Kidney capillary endothelial cell (primary cell): ENCODE measurements at regions not wholly inside any gene's neighbourhood (a gene's known extent, or its start where the extent isn't known, plus 50 kb on each side); places are given as distances from the start of the nearest gene placed in this dataset.
"Not testable (repeated sequence)": the region's sequence is repeated elsewhere in the genome, so short reads cannot be mapped to it uniquely, and the experiment has no call there.

Experiments
- DNase-seq: peaks from one replicate; pipeline ENCODE4 v3.0.0-alpha.2; 2018; ENCODE audit warnings: low spot score

DNA sequence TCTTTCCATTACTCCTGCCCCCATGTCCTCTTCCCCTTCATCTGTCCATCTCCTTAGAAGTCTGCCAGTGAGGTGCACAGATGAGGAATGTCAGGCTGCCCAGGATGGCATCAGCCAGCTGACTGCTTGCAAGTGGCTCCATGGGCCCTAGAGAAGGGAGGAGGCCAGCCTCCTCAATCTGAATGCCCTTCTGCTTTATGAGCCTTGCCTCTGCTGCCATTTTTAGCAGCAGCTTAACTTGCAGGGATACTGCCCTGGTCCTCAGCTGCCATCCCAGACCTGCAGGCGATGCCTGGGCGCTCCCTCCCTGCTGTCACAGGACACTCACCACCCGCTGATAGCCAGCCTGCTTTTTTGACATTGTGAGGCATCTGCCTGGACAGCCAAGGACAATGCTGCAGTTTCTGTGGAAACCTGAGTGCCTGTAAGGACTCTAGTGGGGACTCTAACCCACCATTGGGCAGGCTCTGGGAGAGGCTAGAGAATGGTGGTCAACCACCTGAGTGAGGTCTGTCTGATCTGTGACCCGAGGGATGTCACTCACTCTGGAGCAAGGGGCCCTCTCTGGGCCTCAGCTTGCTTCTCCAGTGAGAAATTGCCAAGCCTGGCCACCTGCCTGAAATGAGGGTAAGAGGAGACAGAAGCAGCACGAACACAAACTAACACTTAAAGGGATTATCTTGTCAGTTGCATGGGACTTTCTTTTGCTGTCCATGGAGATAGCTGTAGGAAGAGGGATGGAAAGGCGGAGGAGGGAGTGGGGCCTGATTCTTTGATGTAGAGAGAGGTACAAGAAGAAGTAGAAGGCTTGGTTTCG lies 185.0 kb downstream of the MIS18A start:
- no peak for DNase-seq

GRCh38 chr21:32090956-32091355 lies 187.9 kb downstream of the MIS18A start:
- no peak for DNase-seq

DNA sequence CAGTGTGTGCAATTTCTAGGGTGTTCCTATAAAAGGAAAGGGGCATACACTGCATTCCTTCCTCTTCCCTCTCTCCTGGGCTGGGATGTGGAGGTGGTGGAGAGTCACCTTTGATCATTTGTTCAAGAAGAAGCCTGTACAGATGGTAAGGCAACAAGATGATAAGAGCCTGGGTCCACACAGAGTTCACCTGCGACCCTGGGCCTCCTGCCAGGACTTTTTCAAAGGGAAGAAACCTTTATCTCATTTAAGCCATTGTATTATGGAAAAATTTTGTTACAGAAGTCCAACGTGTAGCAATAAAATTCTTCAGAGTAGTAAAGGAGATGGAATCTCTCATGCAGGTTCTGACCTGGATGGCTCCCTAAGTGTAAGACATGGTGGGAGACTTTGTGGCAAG lies 189.1 kb downstream of the MIS18A start:
- no peak for DNase-seq

GRCh38 chr21:32088471-32088870 lies 190.4 kb downstream of the MIS18A start:
- DNase-seq: no peak

DNA sequence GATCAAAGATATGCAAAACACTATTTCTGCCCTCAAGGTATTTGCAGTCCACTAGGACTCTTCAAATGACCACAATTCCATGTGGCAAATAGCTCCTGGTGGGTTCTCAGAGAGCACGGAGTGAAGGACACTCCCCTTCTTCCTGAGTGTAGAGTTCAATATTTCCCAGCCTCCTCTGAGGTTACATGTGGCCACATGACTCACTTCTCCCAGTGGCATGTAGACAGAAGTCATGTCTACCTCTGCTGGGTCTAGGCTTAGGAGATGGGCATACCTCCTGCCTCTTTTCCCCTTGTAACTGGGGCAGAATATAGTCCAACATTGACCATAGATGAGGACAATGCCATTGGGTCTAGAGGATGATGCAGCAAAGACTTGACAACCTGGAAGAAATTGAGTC lies 191.4 kb downstream of the MIS18A start:
- DNase-seq: no peak

DNA sequence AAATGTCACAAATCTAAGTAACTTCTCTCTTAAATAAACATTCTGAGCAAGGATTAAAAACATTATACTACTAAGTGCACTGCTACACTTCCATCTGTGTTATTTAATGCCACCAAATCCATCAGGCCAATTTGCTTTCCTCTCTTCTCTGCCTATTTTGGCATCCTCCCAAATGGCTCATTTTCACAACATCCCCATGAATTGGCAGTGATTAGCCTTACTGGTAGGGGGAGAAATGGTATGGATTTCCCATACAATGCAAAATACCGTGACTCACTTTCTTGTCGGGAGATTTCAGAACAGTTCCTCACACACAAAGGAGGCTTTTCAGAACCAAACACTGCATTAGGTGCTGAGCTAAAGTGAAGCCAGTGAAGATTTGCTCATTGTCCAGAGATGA lies 195.7 kb downstream of the MIS18A start:
- no peak for DNase-seq

GRCh38 chr21:32082466-32082865 lies 196.4 kb downstream of the MIS18A start:
- DNase-seq: no peak

DNA sequence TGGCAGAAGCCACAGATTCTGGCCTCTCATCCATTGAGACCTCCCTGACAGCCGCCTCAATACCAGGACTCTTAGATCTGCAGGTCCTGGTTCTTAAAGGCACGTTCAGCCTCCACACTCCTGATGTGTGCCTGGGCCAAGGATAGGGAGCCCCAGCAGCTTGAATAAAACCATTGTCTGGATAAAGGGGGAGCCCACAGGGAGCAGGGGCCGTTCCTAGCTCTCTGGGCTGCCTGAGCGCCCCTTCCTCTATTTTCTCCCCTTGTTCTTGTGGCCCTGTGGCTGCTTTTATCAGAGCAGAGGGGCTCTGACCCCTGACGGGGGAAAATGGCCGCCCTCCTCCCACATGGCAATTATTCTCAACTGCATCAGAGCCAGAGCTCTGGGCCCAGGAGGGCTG lies 200.8 kb downstream of the HUNK start:
- no peak for DNase-seq

DNA sequence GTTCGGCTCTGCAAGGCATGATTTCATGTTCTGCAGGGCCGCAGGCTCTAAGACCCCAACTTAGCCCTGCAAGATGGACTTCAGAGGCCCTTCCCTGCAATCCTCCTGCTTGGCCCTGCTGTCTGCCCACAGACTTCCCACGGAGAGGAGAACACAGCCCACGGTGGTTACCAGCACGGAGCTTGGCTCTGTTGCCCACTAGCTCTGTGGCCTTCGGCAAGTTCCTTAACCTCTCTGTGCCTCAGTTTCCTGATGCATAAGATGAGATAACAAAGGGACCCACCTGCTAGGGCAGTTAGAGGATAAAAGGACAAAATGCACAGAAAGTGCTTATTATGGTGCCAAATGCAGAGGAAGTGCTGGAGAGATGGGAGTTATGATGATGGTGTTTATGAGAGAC lies 200.4 kb downstream of the HUNK start:
- no peak for DNase-seq

GRCh38 chr21:32071620-32072019 lies 198.8 kb downstream of the HUNK start:
- not testable (repeated sequence) for DNase-seq

DNA sequence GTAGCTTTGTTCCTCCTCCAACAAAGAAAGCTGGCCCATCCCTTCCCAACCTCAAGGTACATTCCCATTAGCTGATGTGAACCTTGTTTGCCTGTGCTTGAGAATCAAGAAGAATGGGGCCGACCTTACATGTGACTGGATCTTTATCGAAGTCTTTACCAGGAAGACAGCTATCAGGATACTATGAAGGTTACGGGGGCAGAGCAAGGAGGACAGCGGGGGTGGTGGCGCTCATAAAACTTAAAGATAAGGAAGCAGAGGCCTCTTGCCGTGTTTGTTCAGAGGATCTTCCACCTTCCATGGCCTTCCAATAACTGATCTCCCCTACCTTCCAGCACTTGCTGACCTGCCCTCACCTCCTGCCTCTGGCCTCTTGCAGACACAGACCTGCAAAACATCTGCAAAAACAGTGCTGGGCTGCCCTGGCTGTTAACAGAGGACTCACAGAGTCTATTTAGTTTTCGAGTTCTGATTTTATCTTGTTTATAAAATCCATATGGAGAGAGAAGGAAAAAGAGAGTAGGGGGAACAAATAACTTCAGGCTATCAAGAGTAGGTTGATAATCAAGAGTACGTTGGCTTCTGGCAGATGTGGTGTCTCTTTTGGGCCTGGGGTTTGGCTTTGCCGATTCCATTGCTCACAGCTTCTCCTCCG lies 198.0 kb downstream of the HUNK start:
- DNase-seq: no peak

- DNase-seq: no peak
These were observed 197.3 kb downstream of the HUNK start for GRCh38 chr21:32070126-32070525.

- DNase-seq: no peak
These were observed 192.8 kb downstream of the HUNK start for GRCh38 chr21:32065654-32066053.

DNA sequence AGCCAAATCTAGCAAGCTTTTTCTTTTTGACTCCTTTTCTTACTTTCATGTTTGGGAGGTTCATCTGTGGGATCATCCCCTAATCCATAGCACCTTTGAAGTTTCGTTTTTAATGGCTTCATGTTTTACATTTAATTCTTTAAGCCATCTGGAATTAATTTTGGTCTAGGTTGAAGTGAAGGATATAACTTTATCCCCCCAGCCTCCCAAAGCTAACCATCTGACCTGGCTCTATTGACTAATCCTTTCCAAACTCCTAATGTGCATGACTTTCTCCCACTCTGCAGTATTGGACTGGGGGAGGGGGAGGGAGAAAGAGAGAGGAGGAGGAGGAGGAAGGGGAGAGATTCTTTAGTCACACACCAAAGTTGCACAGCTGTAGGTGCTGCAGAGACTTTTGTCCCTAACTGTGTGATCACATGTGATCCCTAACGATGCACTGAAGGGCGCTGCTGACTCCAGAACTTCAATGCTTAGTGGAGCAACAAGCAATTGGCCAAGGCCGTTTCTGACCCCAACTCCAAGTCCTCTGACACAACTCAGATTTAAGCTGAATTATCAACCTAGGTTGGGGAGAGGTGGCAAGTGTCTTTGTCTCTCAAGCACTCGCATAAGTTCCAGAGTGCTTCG lies 191.6 kb downstream of the HUNK start:
- DNase-seq: no peak

DNA sequence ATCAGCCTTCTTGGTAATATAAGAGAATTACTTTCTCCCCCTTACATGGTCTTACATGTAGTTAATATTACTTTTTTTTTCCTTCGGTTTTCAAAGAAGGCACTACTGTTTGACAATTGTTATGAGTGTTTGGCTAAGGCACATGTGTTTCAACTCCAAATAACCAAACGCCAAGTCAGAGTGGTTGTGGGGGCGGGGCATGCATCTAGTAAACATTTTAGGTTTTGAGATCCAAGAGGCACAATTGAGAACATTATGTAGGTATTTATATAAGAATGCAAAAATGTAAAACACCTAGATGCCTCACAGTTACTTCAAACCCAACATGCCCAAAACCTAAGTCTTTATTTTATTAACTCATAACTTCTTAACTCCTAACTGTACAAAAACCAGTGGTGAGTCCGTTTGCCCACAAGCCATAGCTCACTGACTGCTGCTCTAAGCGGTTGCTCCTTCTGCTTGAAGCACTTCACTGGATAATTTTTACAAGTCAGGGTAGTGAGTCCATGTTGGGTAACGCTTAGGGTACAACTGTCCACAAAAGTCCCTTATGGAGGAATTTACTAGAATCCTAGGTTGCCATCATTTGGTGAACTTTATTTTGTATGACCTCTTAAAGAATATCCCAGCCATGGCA lies 189.9 kb downstream of the HUNK start:
- DNase-seq: no peak

DNA sequence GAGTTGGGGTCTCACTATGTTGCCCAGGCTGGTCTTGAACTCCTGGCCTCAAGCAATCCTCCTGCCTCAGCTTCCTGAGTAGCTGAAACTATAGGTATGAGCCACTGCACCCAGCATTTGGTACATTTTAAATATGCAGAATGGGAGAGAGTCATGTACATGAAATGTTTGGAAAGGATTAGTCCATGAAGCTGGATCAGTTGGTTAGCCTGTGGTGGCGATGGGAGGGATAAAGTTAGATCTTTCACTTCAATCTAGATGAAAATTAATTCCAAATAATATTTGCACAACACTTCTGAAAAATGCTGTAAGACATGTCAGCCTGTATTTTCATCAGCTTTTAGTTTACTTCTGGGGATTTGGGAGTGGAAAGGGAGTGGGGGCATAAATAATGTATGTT lies 188.9 kb downstream of the HUNK start:
- no peak for DNase-seq

DNA sequence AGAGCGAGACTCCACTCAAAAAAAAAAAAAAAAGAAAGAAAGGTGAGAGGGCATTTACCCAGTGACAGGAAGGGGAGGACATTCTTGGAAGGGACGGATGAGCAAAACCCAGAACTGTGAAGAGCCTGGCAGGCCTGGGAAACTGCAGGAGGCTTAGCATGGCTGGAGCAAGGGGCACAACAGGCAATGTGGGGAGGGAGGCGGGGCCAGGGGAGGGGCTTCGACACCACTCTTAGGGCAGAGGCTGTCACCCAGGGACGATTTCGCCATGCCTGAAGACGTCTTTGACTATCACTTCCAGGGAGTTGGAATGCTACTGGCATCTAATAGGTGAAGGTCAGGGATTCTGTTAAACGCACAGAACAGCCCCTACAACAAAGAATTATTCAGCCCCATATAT lies 184.0 kb downstream of the HUNK start:
- no peak for DNase-seq

- DNase-seq: no peak
These were observed 182.5 kb downstream of the HUNK start for GRCh38 chr21:32055305-32055704.
